Activated T-helper 1 cell treated with anti-CD3 and anti-CD28 coated beads, Interleukin-12 subunit alpha, Interleukin-12 subunit beta, Interleukin-2, Interleukin-4 antibody, amounts not matched to agents 30 ng/mL and 10 ng/mL and 1 ng/mL, durations not matched to agents 14 hours and 24 hours and 36 hours (primary cell): ENCODE measurements at regions not wholly inside any gene's neighbourhood (a gene's known extent, or its start where the extent isn't known, plus 50 kb on each side); places are given as distances from the start of the nearest gene placed in this dataset.

Experiments
- DNase-seq: peaks from one replicate; pipeline ENCODE4 v3.0.0; 2021; ENCODE audit warnings: low spot score
- H3K27ac Mint-ChIP-seq: one replicate; pipeline ENCODE4 v1.8.0; 2021; ENCODE audit warnings: mild to moderate bottlenecking, mixed read lengths
- H3K27me3 Mint-ChIP-seq: one replicate; pipeline ENCODE4 v1.8.0; 2022; ENCODE audit warnings: mild to moderate bottlenecking, moderate library complexity, mixed read lengths; ENCODE audit not compliant: insufficient read depth
- H3K36me3 Mint-ChIP-seq: one replicate; pipeline ENCODE4 v1.8.0; 2021; ENCODE audit warnings: low read depth, mixed read lengths
- H3K4me1 Mint-ChIP-seq: one replicate; pipeline ENCODE4 v1.8.0; 2021; ENCODE audit warnings: low read depth, mixed read lengths
- H3K4me3 Mint-ChIP-seq: one replicate; pipeline ENCODE4 v1.8.0; 2021; ENCODE audit warnings: mild to moderate bottlenecking, moderate library complexity, mixed read lengths
- H3K9me3 Mint-ChIP-seq: one replicate; pipeline ENCODE4 v1.8.0; 2021; ENCODE audit warnings: mixed read lengths
- intact Hi-C: fragments of 100-400 bp; cut with micrococcal nuclease; formaldehyde crosslinking; loops from one replicate; pipeline ENCODE4 v1.15.1; 2024

- Mint-ChIP-seq H3K27ac (no peak overlapping the region), H3K4me1 (no peaks in the 10 kb centered on the region), H3K4me3 (no peak overlapping the region), H3K9me3 (no peaks in the 10 kb centered on the region), H3K27me3 (peaks cover 8% of the 10 kb centered on the region), H3K36me3 (no peaks in the 10 kb centered on the region)
- DNase-seq: no peak
- intact Hi-C loops: no loop called here
Measured at GRCh38 chr21:33121715-33122475, 52.0 kb downstream of the OLIG1 start.

- H3K9me3 Mint-ChIP-seq: no peaks in the 10 kb centered on the region
- peaks cover 6% of the 10 kb centered on the region for H3K4me1 Mint-ChIP-seq
- no peaks in the 10 kb centered on the region for H3K36me3 Mint-ChIP-seq
- H3K27me3 Mint-ChIP-seq: peaks cover 8% of the 10 kb centered on the region
- no peak overlapping the region for H3K4me3 Mint-ChIP-seq
- DNase-seq: no peak
- intact Hi-C loops: no loop called here
- no peak overlapping the region for H3K27ac Mint-ChIP-seq
Measured at GRCh38 chr21:33122507-33122906, 52.6 kb downstream of the OLIG1 start.

GRCh38 chr21:33123374-33124123, 53.6 kb downstream of the OLIG1 start:
- Mint-ChIP-seq H3K27ac (no peak overlapping the region), H3K9me3 (no peaks in the 10 kb centered on the region), H3K4me3 (no peak overlapping the region), H3K27me3 (peaks cover 9% of the 10 kb centered on the region), H3K4me1 (peaks cover 8% of the 10 kb centered on the region), H3K36me3 (no peaks in the 10 kb centered on the region)
- no peak for DNase-seq
- intact Hi-C loops: no loop called here

GRCh38 chr21:33124889-33125288, 54.9 kb downstream of the OLIG1 start:
- H3K4me3 Mint-ChIP-seq: no peak overlapping the region
- no peaks in the 10 kb centered on the region for H3K36me3 Mint-ChIP-seq
- no peak for DNase-seq
- intact Hi-C loops: loop anchor here (5.0 kb wide), 1 partner anchor 473 kb away; no protein-coding TSS in a partner anchor
- peaks cover 8% of the 10 kb centered on the region for H3K4me1 Mint-ChIP-seq
- no peak overlapping the region for H3K27ac Mint-ChIP-seq
- H3K9me3 Mint-ChIP-seq: no peaks in the 10 kb centered on the region
- peaks cover 14% of the 10 kb centered on the region for H3K27me3 Mint-ChIP-seq

GRCh38 chr21:33125680-33126375, 55.9 kb downstream of the OLIG1 start:
- Mint-ChIP-seq H3K36me3 (no peaks in the 10 kb centered on the region), H3K27me3 (peaks cover 14% of the 10 kb centered on the region), H3K9me3 (no peaks in the 10 kb centered on the region), H3K4me3 (no peak overlapping the region), H3K4me1 (peaks cover 8% of the 10 kb centered on the region), H3K27ac (no peak overlapping the region)
- intact Hi-C loops: loop anchor here (5.0 kb wide), 1 partner anchor 474 kb away; no protein-coding TSS in a partner anchor
- no peak for DNase-seq

GRCh38 chr21:33126569-33126968, 56.6 kb downstream of the OLIG1 start:
- no peak overlapping the region for H3K27ac Mint-ChIP-seq
- no peaks in the 10 kb centered on the region for H3K36me3 Mint-ChIP-seq
- no peaks in the 10 kb centered on the region for H3K9me3 Mint-ChIP-seq
- peaks cover 8% of the 10 kb centered on the region for H3K4me1 Mint-ChIP-seq
- intact Hi-C loops: loop anchor here (5.0 kb wide), 1 partner anchor 474 kb away; no protein-coding TSS in a partner anchor
- H3K4me3 Mint-ChIP-seq: no peak overlapping the region
- no peak for DNase-seq
- peaks cover 16% of the 10 kb centered on the region for H3K27me3 Mint-ChIP-seq

GRCh38 chr21:33127154-33127867, 57.4 kb downstream of the OLIG1 start:
- intact Hi-C loops: loop anchor here (1.0 to 5.0 kb wide), 2 partner anchors 187 to 475 kb away; no protein-coding TSS in a partner anchor
- Mint-ChIP-seq H3K4me3 (no peak overlapping the region), H3K27ac (no peak overlapping the region), H3K36me3 (no peaks in the 10 kb centered on the region), H3K9me3 (no peaks in the 10 kb centered on the region), H3K4me1 (peaks cover 8% of the 10 kb centered on the region), H3K27me3 (peaks cover 16% of the 10 kb centered on the region)
- peak; percentile 8 for DNase-seq

- H3K27ac Mint-ChIP-seq: no peak overlapping the region
- no peaks in the 10 kb centered on the region for H3K36me3 Mint-ChIP-seq
- H3K27me3 Mint-ChIP-seq: peaks cover 16% of the 10 kb centered on the region
- peaks cover 8% of the 10 kb centered on the region for H3K4me1 Mint-ChIP-seq
- intact Hi-C loops: loop anchor here (1.0 to 5.0 kb wide), 2 partner anchors 188 to 476 kb away; no protein-coding TSS in a partner anchor
- no peaks in the 10 kb centered on the region for H3K9me3 Mint-ChIP-seq
- H3K4me3 Mint-ChIP-seq: no peak overlapping the region
- DNase-seq: no peak
Measured at GRCh38 chr21:33127868-33128242, 57.9 kb downstream of the OLIG1 start.

GRCh38 chr21:33128538-33128937, 58.6 kb downstream of the OLIG1 start:
- no peaks in the 10 kb centered on the region for H3K9me3 Mint-ChIP-seq
- H3K36me3 Mint-ChIP-seq: no peaks in the 10 kb centered on the region
- H3K27me3 Mint-ChIP-seq: peaks cover 16% of the 10 kb centered on the region
- H3K27ac Mint-ChIP-seq: no peak overlapping the region
- peaks cover 8% of the 10 kb centered on the region for H3K4me1 Mint-ChIP-seq
- no peak for DNase-seq
- intact Hi-C loops: loop anchor here (5.0 kb wide), 1 partner anchor 476 kb away; no protein-coding TSS in a partner anchor
- H3K4me3 Mint-ChIP-seq: no peak overlapping the region

GRCh38 chr21:33132054-33132453, 62.1 kb downstream of the OLIG1 start:
- Mint-ChIP-seq H3K27ac (no peak overlapping the region), H3K4me1 (peaks cover 6% of the 10 kb centered on the region), H3K4me3 (no peak overlapping the region), H3K36me3 (no peaks in the 10 kb centered on the region), H3K9me3 (no peaks in the 10 kb centered on the region), H3K27me3 (peaks cover 13% of the 10 kb centered on the region)
- intact Hi-C loops: loop anchor here (2.0 kb wide), 1 partner anchor 65 kb away; no protein-coding TSS in a partner anchor
- no peak for DNase-seq

- intact Hi-C loops: loop anchor here (2.0 kb wide), 1 partner anchor 63 kb away; no protein-coding TSS in a partner anchor
- no peaks in the 10 kb centered on the region for H3K9me3 Mint-ChIP-seq
- H3K27me3 Mint-ChIP-seq: peaks cover 8% of the 10 kb centered on the region
- H3K4me1 Mint-ChIP-seq: no peaks in the 10 kb centered on the region
- H3K36me3 Mint-ChIP-seq: no peaks in the 10 kb centered on the region
- no peak overlapping the region for H3K27ac Mint-ChIP-seq
- no peak for DNase-seq
- H3K4me3 Mint-ChIP-seq: no peak overlapping the region
Measured at GRCh38 chr21:33133892-33134291, 64.0 kb downstream of the OLIG1 start.

- no peak for DNase-seq
- H3K27ac Mint-ChIP-seq: no peak overlapping the region
- H3K27me3 Mint-ChIP-seq: peaks cover 2% of the 10 kb centered on the region
- H3K36me3 Mint-ChIP-seq: no peaks in the 10 kb centered on the region
- H3K4me3 Mint-ChIP-seq: no peak overlapping the region
- no peaks in the 10 kb centered on the region for H3K4me1 Mint-ChIP-seq
- intact Hi-C loops: no loop called here
- no peaks in the 10 kb centered on the region for H3K9me3 Mint-ChIP-seq
Measured at GRCh38 chr21:33135925-33136324, 66.0 kb downstream of the OLIG1 start.
